IPS-NIHi11 (cell line): ENCODE measurements at regions not wholly inside any gene's neighbourhood (a gene's known extent, or its start where the extent isn't known, plus 50 kb on each side); places are given as distances from the start of the nearest gene placed in this dataset.
A peak's percentile ranks its signal among the peaks of the same experiment; 100 is the strongest.
"Not testable (repeated sequence)": the region's sequence is repeated elsewhere in the genome, so short reads cannot be mapped to it uniquely, and the experiment has no call there.

Experiments
- DNase-seq: peaks from one replicate; pipeline ENCODE4 v3.0.0; 2012; ENCODE audit warnings: mixed read lengths, low spot score

DNA sequence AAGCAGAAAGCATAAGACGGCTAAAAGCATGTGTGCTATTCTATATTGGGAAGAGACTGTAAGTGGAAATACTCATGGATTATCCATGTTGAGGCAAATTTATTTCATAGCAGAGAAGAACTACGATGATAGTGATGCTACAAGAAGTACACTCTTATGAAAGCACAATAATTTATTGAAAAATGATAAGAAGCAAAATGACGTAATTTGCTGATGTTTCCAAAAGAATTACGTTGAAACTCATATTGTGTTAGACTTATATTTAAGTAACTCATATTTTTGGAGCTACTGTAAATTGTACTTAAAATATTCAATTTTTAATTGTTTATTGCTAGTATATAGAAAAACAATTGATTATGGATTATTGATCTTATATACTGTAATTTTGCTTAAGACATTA lies 1622.5 kb downstream of the REEP3 start:
- DNase-seq = no peak

DNA sequence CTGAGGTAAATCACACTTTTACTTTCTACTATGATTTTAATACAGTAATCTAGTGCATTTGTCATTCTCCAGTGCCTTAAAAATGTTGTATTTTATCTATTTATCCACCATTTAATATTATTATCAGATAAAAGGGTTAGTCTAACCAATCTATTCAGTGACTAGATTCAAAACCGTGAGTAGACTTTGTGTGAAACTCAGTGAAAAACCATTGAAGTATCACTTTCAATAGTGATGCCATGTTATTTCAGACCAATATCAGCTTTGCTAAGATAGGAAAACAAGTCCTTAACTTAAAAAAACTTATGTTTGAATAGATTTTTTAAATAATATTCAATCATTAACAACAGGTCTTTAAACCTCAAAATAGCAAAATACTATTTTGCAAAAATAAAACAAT lies 1628.7 kb downstream of the REEP3 start:
- DNase-seq = no peak

DNA sequence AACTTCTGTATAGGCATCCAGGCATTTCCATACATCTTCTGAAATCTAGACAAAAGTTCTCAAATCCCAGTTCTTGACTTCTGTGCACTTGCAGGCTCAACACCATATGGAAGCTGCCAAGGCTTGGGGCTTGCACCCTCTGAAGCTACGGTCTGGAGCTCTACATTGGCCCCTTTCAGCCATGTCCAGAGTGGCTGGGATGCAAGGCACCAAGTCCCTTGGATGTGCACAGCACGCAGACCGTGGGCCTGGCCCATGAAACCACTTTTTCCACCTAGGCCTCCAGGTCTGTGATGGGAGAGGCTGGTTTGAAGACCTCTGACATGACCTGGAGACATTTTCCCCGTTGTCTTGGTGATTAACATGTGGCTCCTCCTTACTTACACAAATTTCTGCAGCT lies 1645.1 kb downstream of the REEP3 start:
- DNase-seq = no peak

DNA sequence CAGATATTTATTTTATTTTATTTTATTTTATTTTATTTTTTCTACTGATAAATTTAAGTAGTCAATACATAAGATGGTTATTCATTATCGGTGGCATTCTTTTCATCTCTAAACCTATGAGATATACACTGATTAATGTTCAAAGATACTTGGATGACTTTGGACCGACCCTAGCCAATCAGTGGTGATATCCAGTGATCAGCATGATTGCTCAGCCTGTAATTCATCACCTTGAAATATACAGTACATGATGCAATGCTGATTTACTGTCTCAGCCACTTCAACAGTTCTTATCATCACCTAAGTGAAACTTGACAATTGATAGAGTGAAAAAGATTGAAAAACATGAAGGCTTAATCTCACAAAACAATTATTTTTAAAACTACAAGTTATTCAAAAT lies 1651.0 kb downstream of the REEP3 start:
- DNase-seq = no peak

DNA sequence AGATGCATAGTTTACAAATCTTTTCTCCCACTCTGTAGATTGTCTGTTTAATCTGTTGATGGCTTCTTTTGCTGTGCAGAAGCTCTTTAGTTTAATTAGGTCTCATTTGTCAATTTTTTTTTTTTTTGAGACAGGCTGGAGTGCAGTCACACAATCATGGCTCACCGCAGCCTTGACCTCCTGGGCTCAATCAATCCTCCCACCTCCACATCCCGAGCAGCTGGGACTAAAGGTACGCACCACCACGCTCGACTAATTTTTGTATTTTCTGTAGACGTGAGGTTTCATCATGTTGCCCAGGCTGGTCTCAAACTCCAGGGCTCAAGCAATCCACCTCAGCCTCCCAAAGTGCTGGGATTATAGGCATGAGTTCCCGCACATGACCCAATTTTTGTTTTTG lies 1655.8 kb downstream of the REEP3 start:
- no peak for DNase-seq

DNA sequence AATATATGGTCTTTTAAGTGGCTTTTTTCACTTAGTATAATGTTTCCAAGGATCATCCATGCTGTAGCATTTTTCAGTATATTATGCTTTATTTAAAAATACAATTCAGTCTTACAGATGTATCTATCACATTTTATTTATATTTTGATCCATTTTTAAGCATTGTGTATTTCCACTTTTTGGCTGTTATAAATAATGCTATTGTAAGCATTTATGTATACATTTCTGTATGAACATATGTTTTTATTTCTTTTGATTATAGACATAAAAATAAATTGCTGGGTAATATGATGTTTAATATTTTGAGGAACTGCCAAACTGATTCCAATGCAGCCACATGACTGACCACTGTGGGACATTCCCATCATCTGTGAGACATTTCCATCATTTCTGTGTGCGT lies 1662.0 kb downstream of the REEP3 start:
- DNase-seq = no peak

DNA sequence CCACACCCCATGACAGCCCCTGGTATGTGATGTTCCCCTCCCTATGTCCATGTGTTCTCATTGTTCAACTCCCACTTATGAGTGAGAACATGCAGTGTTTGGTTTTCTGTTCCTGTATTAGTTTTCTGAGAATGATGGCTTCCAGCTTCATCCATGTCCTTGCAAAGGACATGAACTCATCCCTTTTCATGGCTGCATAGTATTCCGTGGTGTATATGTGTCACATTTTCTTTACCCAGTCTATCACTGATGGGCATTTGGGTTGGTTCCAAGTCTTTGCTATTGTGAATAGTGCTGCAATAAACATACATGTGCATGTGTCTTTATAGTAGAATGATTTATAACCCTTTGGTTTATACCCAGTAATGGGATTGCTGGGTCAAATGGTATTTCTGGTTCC lies 1665.5 kb downstream of the REEP3 start:
- DNase-seq = not testable (repeated sequence)

DNA sequence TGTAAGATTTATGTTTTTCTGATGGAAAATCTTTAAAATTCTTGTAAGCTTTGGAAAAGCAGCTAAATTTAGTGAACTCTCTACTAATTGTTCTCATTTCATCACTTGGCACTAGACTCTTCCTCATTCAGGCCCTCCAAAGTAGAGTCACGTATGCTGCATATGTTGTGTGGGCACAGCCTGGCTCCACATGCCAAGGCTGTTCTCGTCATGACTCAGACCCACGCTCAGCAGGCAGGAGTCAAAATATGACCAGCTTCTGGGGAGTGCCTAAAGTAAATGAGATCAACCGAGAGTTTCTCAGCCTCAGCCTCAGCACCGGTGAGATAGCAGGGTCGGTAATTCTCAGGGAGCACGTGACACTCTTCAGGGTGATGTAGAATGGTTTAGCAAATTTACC lies 1672.9 kb downstream of the REEP3 start:
- DNase-seq = no peak

DNA sequence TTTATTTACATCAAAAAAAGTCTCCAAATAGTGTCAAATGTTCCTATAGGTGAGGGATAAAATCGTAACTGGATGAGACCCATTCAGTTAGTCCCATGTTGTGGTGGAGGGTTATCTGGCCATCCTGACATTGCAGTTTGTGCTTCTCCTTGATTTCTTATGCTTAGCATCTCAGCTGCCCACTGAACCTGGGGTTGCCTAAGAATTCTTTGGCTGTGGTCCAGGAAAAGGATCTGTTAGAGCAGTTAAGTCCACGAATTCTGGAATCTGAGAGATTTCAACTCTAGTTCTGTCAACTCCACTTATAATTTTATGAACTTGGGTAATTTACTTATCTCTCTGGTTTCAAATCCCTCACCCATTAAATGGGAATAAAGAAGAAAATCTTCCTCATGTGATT lies 1673.4 kb downstream of the REEP3 start:
- DNase-seq = no peak

DNA sequence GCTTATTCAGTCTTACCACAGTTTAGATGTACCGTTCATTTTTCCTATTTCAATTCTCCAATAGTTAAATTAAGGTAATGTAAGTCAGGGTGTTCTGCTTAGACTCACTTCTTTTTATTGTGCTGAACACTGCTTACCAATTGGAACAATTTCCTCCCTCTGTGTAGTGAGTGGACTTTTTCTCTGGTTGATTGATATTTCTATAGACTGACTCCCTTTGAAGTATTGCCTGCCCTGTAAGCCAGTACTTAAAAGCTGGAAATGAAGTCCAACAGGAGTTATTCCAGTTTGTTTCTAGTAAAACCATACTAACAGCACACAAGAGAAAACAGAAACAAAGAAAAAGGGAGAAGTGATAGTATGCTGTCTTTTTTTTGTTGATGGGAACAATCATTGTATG lies 1674.9 kb downstream of the REEP3 start:
- DNase-seq = no peak

DNA sequence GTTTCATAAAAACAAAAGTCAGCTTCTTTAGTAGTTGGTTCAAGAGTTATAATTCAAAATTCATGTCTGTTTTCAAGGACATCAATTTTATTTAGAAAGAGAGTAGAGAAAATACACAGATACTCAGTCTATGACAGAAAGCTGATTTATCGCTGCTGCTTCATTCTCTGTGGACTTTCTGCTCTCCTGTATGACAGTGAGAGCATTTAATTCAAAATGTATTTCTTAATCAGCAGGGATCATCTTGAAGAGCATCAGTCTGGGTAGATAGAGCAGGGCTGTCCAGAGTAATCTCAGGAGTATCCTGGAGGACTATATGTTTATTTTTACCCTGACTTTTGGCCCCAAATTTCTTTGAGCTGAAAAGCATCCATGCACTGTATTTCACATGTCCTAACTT lies 1676.7 kb downstream of the REEP3 start:
- no peak for DNase-seq

DNA sequence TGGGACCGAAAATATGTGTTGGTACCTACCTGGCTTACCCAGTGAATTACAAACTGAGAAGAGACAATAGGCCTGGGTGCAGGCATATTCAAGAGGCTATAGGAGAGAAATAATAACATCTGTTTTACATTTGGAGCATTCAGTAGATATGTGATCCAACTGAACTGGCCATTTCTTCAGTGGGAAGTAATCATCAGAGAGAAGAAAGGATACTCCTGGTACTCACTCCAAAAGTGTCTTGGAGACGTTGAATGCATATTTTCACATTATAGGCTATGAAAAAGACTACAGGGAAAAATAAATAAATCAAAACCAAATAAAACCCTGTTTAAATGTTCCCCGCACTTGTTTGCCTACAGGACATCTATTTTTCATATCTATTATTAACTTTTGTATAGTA lies 1680.3 kb downstream of the REEP3 start:
- no peak for DNase-seq

DNA sequence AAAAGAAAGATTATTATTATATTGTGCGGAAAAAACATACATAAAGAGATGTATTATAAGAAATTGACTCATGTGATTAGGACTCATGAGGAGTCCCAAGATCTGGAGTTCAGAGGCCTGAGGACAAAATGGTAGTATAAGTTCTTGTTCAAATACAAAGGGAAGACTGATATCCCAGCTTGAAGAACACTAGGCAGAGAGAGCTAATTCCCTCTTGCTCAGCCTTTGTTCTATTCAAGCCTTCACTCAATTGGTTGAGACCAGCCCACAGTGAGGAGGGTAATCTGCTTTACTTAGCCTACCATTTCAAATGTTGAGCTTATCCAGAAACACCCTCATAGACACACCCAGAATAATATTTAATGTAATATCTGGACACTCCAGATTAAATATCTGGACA lies 1683.8 kb downstream of the REEP3 start:
- peak; percentile 6 for DNase-seq

DNA sequence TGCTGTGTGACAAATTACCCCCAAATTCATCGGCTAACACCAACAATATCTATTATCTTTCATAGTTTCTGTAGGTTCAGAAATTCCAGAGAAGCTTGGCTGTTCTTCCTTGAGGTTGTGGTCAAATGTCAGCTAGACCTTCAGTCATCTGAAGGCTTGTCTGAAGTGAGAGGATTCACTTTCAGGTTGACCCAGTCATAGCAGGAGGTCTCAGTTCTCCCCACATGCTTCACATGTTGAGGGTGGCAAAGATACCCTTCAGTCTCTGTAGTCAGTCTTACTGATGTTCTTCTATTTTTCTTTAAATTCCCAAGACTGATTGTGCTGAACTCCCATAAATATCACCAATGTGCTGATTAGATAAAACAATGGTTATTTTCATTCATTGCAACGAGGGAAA lies 1692.0 kb downstream of the REEP3 start:
- no peak for DNase-seq

DNA sequence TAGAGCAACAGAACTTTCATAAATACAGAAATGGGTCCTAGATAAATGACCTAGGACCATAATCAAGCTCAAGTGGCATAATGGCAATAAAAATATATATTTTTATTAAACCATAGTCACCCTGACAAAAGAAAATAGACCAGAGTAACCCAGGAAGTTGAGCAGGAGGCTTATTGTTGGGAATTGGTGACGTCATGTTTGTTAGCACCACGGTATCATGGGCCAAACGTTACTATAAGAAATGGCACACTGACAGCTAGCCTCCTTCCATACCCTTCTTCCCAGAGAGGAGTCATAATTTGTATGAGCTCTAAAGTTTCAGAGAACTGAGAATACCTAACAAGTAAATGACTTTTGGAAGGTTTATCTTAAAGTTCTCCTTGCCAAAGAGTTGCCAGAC lies 1698.2 kb downstream of the REEP3 start:
- DNase-seq = no peak

DNA sequence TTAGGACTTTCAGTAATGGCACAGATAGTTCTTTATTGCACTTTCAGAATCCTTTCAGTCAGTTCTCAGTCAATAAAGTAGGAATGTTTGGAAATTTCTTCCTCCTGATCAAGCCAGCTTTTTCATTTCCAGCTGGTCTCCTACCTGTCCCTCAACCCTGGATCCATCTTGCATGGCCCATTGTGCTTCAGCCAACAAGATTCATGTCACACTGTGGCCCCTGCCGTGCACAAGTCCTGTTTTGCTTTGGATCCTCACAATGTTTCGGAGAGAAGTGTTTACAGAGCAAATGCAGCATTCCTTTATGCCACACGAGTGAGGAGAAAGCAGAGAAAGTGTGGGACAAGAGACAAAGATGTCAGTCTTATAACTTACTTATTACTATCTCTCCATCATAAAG lies 1694.7 kb upstream of the LRRTM3 start:
- DNase-seq = peak; percentile 10

DNA sequence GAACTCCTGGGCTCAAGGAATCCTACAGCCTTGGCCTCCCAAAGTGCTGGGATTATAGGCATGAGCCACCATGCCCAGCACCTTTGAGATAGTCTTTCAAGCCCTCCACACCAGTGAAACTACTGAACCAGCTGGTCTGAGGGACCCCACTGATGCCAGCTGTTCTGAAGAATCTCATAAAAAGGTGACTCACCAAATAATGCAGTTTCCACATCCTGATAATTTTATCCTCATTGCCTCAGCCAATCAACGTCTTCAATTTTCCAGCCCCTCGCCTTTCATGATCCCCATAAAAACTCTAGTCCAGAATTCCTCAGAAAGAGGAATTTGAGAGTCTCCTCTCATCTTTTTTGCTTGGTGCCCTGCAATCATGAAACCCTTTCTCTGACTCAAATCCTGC lies 1691.6 kb upstream of the LRRTM3 start:
- DNase-seq = no peak

DNA sequence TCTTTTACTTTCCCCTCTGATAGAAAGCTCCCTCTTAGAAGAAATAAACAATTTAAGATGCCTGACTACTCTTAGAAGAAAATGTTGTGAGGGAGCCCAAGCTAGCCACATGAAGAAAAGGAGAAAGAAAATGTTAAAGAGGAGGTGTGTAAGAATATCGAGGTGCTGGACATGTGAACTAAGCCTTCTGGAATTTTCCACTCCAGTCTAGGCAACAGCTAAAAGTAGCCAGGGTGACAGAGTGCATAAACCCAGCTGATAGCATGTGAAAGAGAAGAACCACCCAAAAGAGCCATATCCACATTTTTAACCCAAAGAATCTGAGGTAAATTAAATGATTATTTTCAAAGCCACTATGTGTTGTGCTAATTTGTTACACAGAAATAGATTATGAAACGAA lies 1690.6 kb upstream of the LRRTM3 start:
- no peak for DNase-seq

DNA sequence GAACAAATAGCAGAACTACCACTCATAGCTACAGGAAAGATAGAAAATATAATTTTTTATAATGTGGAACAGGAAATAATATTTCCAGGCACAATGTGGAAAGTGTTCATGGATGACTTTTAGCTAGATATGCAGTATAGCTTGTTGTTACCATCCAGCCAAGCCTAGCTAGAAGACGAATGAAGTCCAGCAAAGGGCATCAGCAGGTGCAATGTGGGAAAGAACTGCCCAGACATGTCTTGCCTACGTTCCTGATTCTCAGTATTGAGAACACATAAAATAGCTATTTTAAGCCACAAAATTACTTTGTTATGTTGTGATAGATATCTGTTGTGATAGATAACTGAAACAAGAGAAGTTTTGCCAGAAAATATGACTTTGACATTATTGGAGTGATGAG lies 1690.0 kb upstream of the LRRTM3 start:
- DNase-seq = no peak

DNA sequence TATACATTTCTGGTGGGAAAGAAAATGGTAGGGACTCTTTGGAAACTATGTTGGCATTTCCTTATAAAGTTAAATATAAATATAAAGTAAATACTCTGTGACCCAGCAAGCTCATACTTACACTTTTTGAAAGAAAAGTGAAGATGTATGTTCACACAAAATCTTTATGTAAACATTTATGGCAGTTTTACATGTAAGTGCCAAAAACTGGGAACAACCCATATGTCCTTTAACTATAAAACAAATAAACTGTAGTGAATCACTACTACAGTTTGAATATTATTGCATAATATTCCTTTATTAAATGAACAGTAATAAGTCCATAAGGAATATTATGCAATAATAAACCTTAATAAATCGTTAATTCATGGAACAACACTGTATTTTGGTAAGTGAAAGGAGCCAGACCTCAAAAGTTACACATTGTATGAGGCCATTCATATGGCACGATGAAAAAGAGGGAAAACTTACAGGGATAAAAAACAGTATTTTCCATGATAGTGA lies 1660.3 kb upstream of the LRRTM3 start:
- DNase-seq = no peak

DNA sequence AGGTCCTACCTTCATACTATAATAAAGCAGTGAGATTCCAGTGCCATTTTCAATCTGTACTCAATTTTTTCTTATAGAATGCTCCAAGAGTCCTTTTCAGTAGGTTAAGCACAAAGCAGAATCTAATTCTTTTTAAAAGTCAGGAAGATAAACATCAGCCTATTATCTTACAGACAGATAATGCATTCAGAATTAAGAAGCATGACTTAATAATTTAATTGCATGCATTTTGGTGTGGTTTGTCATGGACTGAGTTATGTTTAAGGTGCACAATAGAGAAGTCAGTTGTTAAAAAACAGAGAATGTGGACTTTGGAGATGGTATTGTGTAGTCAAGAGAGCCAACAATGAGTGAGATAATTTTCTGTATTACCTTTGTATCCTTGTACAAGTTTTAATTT lies 1656.3 kb upstream of the LRRTM3 start:
- not testable (repeated sequence) for DNase-seq

DNA sequence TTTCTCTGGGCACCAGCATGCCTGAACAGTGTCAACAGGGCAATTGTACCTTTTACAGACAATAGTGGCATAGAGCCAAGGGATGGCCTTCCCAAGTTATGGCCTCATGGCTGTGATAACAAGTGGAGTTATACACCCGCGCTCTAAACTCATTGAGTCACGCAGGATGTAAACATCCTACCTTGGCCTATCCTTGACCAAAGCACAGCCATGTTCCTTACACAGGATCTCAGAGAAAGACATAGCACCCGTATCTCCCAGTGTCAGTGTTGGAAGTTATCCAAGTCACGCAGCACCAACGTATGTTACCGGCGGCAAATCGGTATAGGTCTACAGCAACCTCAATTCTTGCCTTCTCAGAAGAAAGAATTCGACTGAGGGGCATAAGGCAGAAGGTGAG lies 1654.9 kb upstream of the LRRTM3 start:
- DNase-seq = no peak

DNA sequence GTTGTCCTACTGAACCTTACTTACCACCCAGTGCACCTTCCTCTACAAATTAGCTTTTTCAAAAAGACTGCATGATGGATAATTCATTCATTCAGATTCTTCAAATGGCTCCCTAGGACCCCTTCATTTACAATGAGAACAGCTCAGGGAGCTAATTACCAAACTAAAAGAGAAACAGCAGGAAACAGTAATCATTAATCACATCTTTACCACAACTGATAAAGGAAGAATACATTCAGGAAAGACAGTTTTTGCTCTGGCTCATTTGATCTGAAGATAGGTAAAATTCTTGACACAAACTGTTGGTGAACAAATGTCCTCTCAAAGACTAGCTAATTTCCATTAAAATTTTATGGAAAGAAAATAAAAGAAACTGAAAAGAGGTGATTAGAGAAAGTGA lies 1652.7 kb upstream of the LRRTM3 start:
- peak; percentile 11 for DNase-seq

DNA sequence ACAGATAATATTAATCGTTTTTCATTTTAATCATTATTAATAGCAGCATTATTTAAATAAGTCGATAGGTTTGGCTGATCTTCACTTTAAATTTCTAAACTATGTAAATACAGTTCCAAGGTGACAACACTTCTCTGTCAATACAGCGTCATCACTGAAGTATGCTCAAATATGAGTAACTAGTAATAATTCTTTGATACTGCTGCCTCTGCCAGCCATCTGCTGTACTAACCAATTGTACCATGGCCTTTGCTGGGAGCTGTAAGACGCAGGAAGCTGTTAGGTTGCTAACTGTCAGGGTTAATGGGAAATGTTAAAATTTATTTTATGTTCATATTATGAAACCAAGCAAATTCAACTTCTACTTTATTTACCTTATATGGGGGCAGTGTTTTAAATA lies 1650.5 kb upstream of the LRRTM3 start:
- no peak for DNase-seq

DNA sequence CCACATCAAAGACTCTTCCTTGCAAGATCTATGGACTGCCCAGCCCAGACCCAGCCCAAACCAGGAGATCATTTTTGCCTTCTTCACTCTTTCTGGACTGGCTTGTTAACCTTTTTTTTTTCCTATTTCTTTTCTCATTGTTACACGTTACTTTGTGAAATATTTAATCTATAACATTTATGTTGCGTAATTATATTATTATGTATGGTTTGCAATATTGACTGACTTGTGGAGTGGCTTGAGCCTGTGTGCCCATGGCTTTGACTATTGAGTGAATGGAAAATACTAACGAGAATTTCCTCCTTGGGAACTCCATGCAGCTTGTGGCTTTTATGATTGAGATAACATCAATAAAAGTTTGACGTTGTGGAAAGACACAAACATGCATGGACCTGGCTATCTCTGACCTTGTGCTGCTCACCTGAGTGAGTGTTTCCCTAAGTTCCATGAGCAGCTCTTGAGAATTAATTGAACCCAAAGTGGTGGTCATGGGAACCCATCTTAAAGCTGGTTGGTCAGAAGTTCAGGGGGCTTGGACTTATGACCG lies 1641.3 kb upstream of the LRRTM3 start:
- no peak for DNase-seq
